Endodermal cell (in vitro differentiated cells): ENCODE measurements at regions not wholly inside any gene's neighbourhood (a gene's known extent, or its start where the extent isn't known, plus 50 kb on each side); places are given as distances from the start of the nearest gene placed in this dataset.

Experiments used
- DNase-seq: peaks from one replicate; pipeline ENCODE4 v3.0.0-alpha.2; 2017
- H3K27ac ChIP-seq: 2 replicates; pipeline ENCODE4 v1.5.1; 2013; ENCODE audit warnings: mild to moderate bottlenecking, low read depth, low read length, moderate library complexity
- H3K27me3 ChIP-seq: 2 replicates; pipeline ENCODE4 v1.6.1; 2013; ENCODE audit warnings: mild to moderate bottlenecking, low read length, moderate library complexity; ENCODE audit not compliant: insufficient read depth, control insufficient read depth, poor library complexity, severe bottlenecking
- H3K36me3 ChIP-seq: 2 replicates; pipeline ENCODE4 v1.7.0; 2013; ENCODE audit warnings: mild to moderate bottlenecking, low read length, moderate library complexity; ENCODE audit not compliant: control insufficient read depth, insufficient read depth
- H3K4me1 ChIP-seq: one replicate; pipeline ENCODE4 v1.7.0; 2013; ENCODE audit warnings: low read length; ENCODE audit not compliant: control insufficient read depth, insufficient read depth
- H3K4me3 ChIP-seq: 2 replicates; pipeline ENCODE4 v1.5.1; 2013; ENCODE audit warnings: mild to moderate bottlenecking, low read length, moderate library complexity
- H3K9ac ChIP-seq: 2 replicates; pipeline ENCODE4 v1.6.1; 2013; ENCODE audit warnings: mild to moderate bottlenecking, low read length, moderate library complexity; ENCODE audit not compliant: poor library complexity, severe bottlenecking; ENCODE audit errors: extremely low read depth
- H3K9me3 ChIP-seq: 2 replicates; pipeline ENCODE4 v1.6.1; 2013; ENCODE audit warnings: mild to moderate bottlenecking, low read length, moderate library complexity; ENCODE audit not compliant: control insufficient read depth
- H3K27ac Mint-ChIP-seq: 2 replicates; pipeline ENCODE4 v1.8.0; 2020; ENCODE audit warnings: mixed read lengths
- H3K27me3 Mint-ChIP-seq: 2 replicates; pipeline ENCODE4 v1.8.0; 2021; ENCODE audit warnings: mild to moderate bottlenecking, mixed read lengths; ENCODE audit not compliant: insufficient read depth
- H3K36me3 Mint-ChIP-seq: 2 replicates; pipeline ENCODE4 v1.8.0; 2020; ENCODE audit warnings: low read depth, mixed read lengths
- H3K4me1 Mint-ChIP-seq: 2 replicates; pipeline ENCODE4 v1.8.0; 2020; ENCODE audit warnings: mixed read lengths
- H3K4me3 Mint-ChIP-seq: 2 replicates; pipeline ENCODE4 v1.8.0; 2020; ENCODE audit warnings: mild to moderate bottlenecking, moderate library complexity, mixed read lengths
- H3K9me3 Mint-ChIP-seq: 2 replicates; pipeline ENCODE4 v1.8.0; 2020; ENCODE audit warnings: mild to moderate bottlenecking, mixed read lengths
- WGBS, 2 experiments: methylation state at CpG; one replicate each; pipeline versions ENCODE4 v1.1.5 to v1.1.7; 2013; ENCODE audit warnings: missing lambda C conversion rate in 2 of 2, mixed read lengths in 1 of 2; ENCODE audit not compliant: insufficient coverage in 1 of 2, insufficient read length in 1 of 2; 5-methylcytosine and 5-hydroxymethylcytosine counted together
- TF ChIP-seq, protein P1 (sequence below): fragments of 200-600 bp; sonication (generic); conservative IDR thresholded peaks from 2 replicates; pipeline ENCODE4 v1.5.0; 2021; ENCODE audit warnings: antibody characterized with exemption, mild to moderate bottlenecking

- Mint-ChIP-seq H3K27ac (no peak overlapping the region), H3K4me1 (no peaks in the 10 kb centered on the region), H3K4me3 (no peak overlapping the region), H3K27me3 (peaks cover 5% of the 10 kb centered on the region), H3K36me3 (no peaks in the 10 kb centered on the region), H3K9me3 (no peaks in the 10 kb centered on the region)
- H3K4me1 ChIP-seq: no peaks in the 10 kb centered on the region
- 80 to 91% methylated on average over 1 to 2 of the region's 2 CpGs for WGBS, 2 experiments
- H3K36me3 ChIP-seq: no peaks in the 10 kb centered on the region
- DNase-seq: no peak
- no peak overlapping the region for H3K9ac ChIP-seq
- H3K27ac ChIP-seq: no peak overlapping the region
- H3K27me3 ChIP-seq: no peaks in the 10 kb centered on the region
- H3K4me3 ChIP-seq: no peak overlapping the region
- H3K9me3 ChIP-seq: no peaks in the 10 kb centered on the region
- TF ChIP-seq, protein P1, sequence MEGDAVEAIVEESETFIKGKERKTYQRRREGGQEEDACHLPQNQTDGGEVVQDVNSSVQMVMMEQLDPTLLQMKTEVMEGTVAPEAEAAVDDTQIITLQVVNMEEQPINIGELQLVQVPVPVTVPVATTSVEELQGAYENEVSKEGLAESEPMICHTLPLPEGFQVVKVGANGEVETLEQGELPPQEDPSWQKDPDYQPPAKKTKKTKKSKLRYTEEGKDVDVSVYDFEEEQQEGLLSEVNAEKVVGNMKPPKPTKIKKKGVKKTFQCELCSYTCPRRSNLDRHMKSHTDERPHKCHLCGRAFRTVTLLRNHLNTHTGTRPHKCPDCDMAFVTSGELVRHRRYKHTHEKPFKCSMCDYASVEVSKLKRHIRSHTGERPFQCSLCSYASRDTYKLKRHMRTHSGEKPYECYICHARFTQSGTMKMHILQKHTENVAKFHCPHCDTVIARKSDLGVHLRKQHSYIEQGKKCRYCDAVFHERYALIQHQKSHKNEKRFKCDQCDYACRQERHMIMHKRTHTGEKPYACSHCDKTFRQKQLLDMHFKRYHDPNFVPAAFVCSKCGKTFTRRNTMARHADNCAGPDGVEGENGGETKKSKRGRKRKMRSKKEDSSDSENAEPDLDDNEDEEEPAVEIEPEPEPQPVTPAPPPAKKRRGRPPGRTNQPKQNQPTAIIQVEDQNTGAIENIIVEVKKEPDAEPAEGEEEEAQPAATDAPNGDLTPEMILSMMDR: no peak
Measured at GRCh38 chr9:88905506-88905905, 85.8 kb upstream of the S1PR3 start.

GRCh38 chr9:88915916-88916315 is 75.4 kb upstream of the S1PR3 start:
- no peak for DNase-seq
- peaks cover 4% of the 10 kb centered on the region for H3K4me1 Mint-ChIP-seq
- no peaks in the 10 kb centered on the region for H3K27me3 ChIP-seq
- H3K4me1 ChIP-seq: no peaks in the 10 kb centered on the region
- TF ChIP-seq, protein P1: no peak
- no peaks in the 10 kb centered on the region for H3K36me3 ChIP-seq
- peaks cover 32% of the 10 kb centered on the region for H3K9me3 ChIP-seq
- H3K4me3 Mint-ChIP-seq: no peak overlapping the region
- peaks cover 37% of the 10 kb centered on the region for H3K9me3 Mint-ChIP-seq
- no peak overlapping the region for H3K4me3 ChIP-seq
- H3K27ac Mint-ChIP-seq: no peak overlapping the region
- H3K27me3 Mint-ChIP-seq: peaks cover 1% of the 10 kb centered on the region
- no peak overlapping the region for H3K27ac ChIP-seq
- H3K36me3 Mint-ChIP-seq: peaks cover 3% of the 10 kb centered on the region
- no peak overlapping the region for H3K9ac ChIP-seq
- WGBS, 2 experiments: 91 to 100% methylated on average over 1 to 2 of the region's 2 CpGs

DNA sequence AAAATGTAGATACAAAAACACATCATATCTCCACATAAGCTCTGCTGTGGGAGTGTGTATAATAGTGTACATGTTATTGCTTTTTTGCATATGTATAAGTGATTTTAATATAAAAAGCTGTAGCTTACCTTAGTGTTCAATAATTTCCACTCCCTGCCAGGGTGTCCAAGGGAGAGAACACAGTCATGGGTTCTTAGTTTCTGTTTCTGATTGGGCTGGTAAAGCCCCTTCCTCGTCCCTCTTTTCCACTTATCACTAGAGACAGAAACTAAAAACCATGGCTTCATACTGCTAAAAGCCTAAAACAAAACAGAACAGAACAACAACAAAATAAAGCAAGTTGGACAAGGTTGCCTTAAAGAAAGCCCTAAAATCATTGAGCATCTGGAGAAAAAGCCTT is 74.4 kb upstream of the S1PR3 start:
- no peaks in the 10 kb centered on the region for H3K4me1 ChIP-seq
- Mint-ChIP-seq H3K4me3 (no peak overlapping the region), H3K27me3 (peaks cover 2% of the 10 kb centered on the region), H3K27ac (no peak overlapping the region), H3K9me3 (peaks cover 37% of the 10 kb centered on the region), H3K36me3 (peaks cover 3% of the 10 kb centered on the region), H3K4me1 (peaks cover 4% of the 10 kb centered on the region)
- TF ChIP-seq, protein P1: no peak
- H3K9ac ChIP-seq: no peak overlapping the region
- H3K36me3 ChIP-seq: no peaks in the 10 kb centered on the region
- no peak overlapping the region for H3K27ac ChIP-seq
- H3K27me3 ChIP-seq: no peaks in the 10 kb centered on the region
- 40 to 42% methylated on average over 1 of the region's 1 CpG for WGBS, 2 experiments
- no peak overlapping the region for H3K4me3 ChIP-seq
- H3K9me3 ChIP-seq: peaks cover 32% of the 10 kb centered on the region
- no peak for DNase-seq
